Spleen (tissue), 11 donors: ENCODE measurements at regions not wholly inside any gene's neighbourhood (a gene's known extent, or its start where the extent isn't known, plus 50 kb on each side); places are given as distances from the start of the nearest gene placed in this dataset.

ENCODE experiments used
- DNase-seq: peaks from one replicate; pipeline ENCODE4 v3.0.0-alpha.2; 2020
- H3K27ac ChIP-seq, 8 donors: fragments of 200-600 bp; sonication (generic) in 7 of 8; 1 replicate in 4 of 8; 2 replicates in 4 of 8; pipeline versions ENCODE4 v1.5.0 to v1.8.0; 2016 to 2021; ENCODE audit warnings: inconsistent platforms in 4 of 8, mild to moderate bottlenecking in 4 of 8, moderate library complexity in 1 of 8
- H3K27me3 ChIP-seq, 7 donors: fragments of 200-600 bp; sonication (generic) in 6 of 7; replicated peaks in 1 of 7; 1 replicate in 4 of 7; 2 replicates in 3 of 7; pipeline versions ENCODE4 v1.5.0 to v1.8.0; 2016 to 2021; ENCODE audit warnings: inconsistent platforms in 3 of 7, mild to moderate bottlenecking in 1 of 7
- H3K36me3 ChIP-seq, 6 donors: fragments of 200-600 bp; sonication (generic) in 5 of 6; 1 replicate in 4 of 6; 2 replicates in 2 of 6; pipeline versions ENCODE4 v1.5.0 to v1.8.0; 2016 to 2021; ENCODE audit warnings: inconsistent platforms in 2 of 6
- H3K4me1 ChIP-seq, 6 donors: fragments of 200-600 bp; sonication (generic) in 5 of 6; 1 replicate in 3 of 6; 2 replicates in 3 of 6; pipeline versions ENCODE4 v1.5.0 to v1.8.0; 2016 to 2021; ENCODE audit warnings: inconsistent platforms in 3 of 6
- H3K4me3 ChIP-seq, 8 donors: fragments of 200-600 bp; sonication (generic) in 7 of 8; 1 replicate in 4 of 8; 2 replicates in 4 of 8; pipeline versions ENCODE4 v1.5.0 to v1.8.0; 2016 to 2021; ENCODE audit warnings: inconsistent platforms in 4 of 8, mild to moderate bottlenecking in 4 of 8, moderate library complexity in 2 of 8
- H3K9me3 ChIP-seq, 8 donors: fragments of 200-600 bp; sonication (generic) in 7 of 8; 1 replicate in 4 of 8; 2 replicates in 4 of 8; pipeline versions ENCODE4 v1.5.0 to v1.8.0; 2016 to 2021; ENCODE audit warnings: inconsistent platforms in 4 of 8
- CTCF ChIP-seq, 11 experiments: fragments of 200-600 bp in 7 of 11; fragments of 450-650 bp in 4 of 11; sonication (generic) in 4 of 11; IDR thresholded peaks in 8 of 11; conservative IDR thresholded peaks in 3 of 11; 1 replicate in 7 of 11; 2 replicates in 4 of 11; pipeline versions ENCODE4 v1.4.0 to v1.8.0; 2016 to 2021; ENCODE audit warnings: antibody characterized with exemption in 11 of 11, inconsistent platforms in 4 of 11, mild to moderate bottlenecking in 1 of 11
- POLR2A ChIP-seq, 3 donors: fragments of 450-650 bp; IDR thresholded peaks; one replicate each; pipeline ENCODE4 v1.5.1; 2017; ENCODE audit warnings: antibody characterized with exemption in 3 of 3, mild to moderate bottlenecking in 1 of 3
- POLR2AphosphoS5 ChIP-seq, 3 donors: sonication (generic); formaldehyde crosslinking; IDR thresholded peaks; one replicate each; pipeline ENCODE4 v1.5.1; 2017; ENCODE audit warnings: antibody characterized with exemption in 3 of 3
- WGBS, 5 donors: extraction: QIAGEN DNeasy Blood & Tissue Kit in 3 of 5; methylation state at CpG; one replicate each; pipeline versions ENCODE4 v1.1.5 to v1.1.7; 2013 to 2018; 5-methylcytosine and 5-hydroxymethylcytosine counted together
- intact Hi-C: fragments of 100-400 bp; cut with DNase I; formaldehyde crosslinking; loops from one replicate; pipeline ENCODE4 v1.15.0; 2023; ENCODE audit warnings: low total_unique reads
- donor health status: healthy with polysubstance abuse.
- donor health status: DM: no; HTN: no; CAD: no; lungs with moderate emphysema.
- donor health status: DM: no; HTN: no; CAD: no.
- donor health status: Bipolar disorder and iron deficiency.
- donor health status: healthy.
- donor health status: DM: no; HTN: no; CAD: no.
- donor health status: DM: yes; HTN: yes; CAD: no.

GRCh38 chr2:53485021-53485728 lies 282.4 kb upstream of the CHAC2 start:
- WGBS, 5 donors: 65 to 76% (median 71%) methylated on average over 3 of the region's 3 CpGs
- no peak for TF ChIP-seq CTCF (IDR thresholded peaks at IDR 0.05 in 8 of 11, conservative IDR thresholded peaks at IDR 0.05 in 3 of 11)
- no peak for TF ChIP-seq POLR2A (IDR thresholded peaks at IDR 0.05)
- no peak for TF ChIP-seq POLR2AphosphoS5 (IDR thresholded peaks at IDR 0.05)
- Histone ChIP-seq H3K27ac (no peak overlapping the region), H3K4me1 (no peaks in the 10 kb centered on the region), H3K36me3 (no peaks in the 10 kb centered on the region), H3K27me3 (no peaks in the 10 kb centered on the region), H3K4me3 (no peak overlapping the region), H3K9me3 (peaks cover 0 to 4% (median 0%) of the 10 kb centered on the region in 8 donors)
- intact Hi-C loops: no loop called here
- DNase-seq: no peak

GRCh38 chr2:53484531-53484930 lies 283.1 kb upstream of the CHAC2 start:
- no peak for DNase-seq
- no peaks in the 10 kb centered on the region for H3K4me1 ChIP-seq

GRCh38 chr2:53477517-53477916 lies 290.1 kb upstream of the CHAC2 start:
- Histone ChIP-seq H3K9me3 (no peaks in the 10 kb centered on the region), H3K36me3 (no peaks in the 10 kb centered on the region), H3K4me3 (no peak overlapping the region), H3K27me3 (no peaks in the 10 kb centered on the region), H3K4me1 (no peaks in the 10 kb centered on the region), H3K27ac (no peak overlapping the region)
- intact Hi-C loops: no loop called here
- no peak for DNase-seq
- 7 to 34% (median 30%) methylated on average over 1 of the region's 1 CpG for WGBS, 5 donors
- no peak for TF ChIP-seq CTCF (IDR thresholded peaks at IDR 0.05 in 8 of 11, conservative IDR thresholded peaks at IDR 0.05 in 3 of 11)
- no peak for TF ChIP-seq POLR2A (IDR thresholded peaks at IDR 0.05)
- TF ChIP-seq POLR2AphosphoS5 (IDR thresholded peaks at IDR 0.05): no peak

More at GRCh38 chr2:53484531-53484930, 283.1 kb upstream of the CHAC2 start:
- no peak overlapping the region for H3K4me3 ChIP-seq
- H3K27ac ChIP-seq: no peak overlapping the region
- WGBS, 5 donors: 79 to 91% (median 89%) methylated on average over 4 of the region's 4 CpGs
- intact Hi-C loops: no loop called here
- H3K36me3 ChIP-seq: no peaks in the 10 kb centered on the region
- no peaks in the 10 kb centered on the region for H3K27me3 ChIP-seq
- no peak for TF ChIP-seq CTCF (IDR thresholded peaks at IDR 0.05 in 8 of 11, conservative IDR thresholded peaks at IDR 0.05 in 3 of 11)
- no peak for TF ChIP-seq POLR2AphosphoS5 (IDR thresholded peaks at IDR 0.05)
- TF ChIP-seq POLR2A (IDR thresholded peaks at IDR 0.05): no peak
- peaks cover 0 to 4% (median 0%) of the 10 kb centered on the region in 8 donors for H3K9me3 ChIP-seq

GRCh38 chr2:53476834-53477233 lies 290.8 kb upstream of the CHAC2 start:
- H3K36me3 ChIP-seq: no peaks in the 10 kb centered on the region
- intact Hi-C loops: no loop called here
- TF ChIP-seq POLR2A (IDR thresholded peaks at IDR 0.05): no peak
- TF ChIP-seq CTCF (IDR thresholded peaks at IDR 0.05 in 8 of 11, conservative IDR thresholded peaks at IDR 0.05 in 3 of 11): no peak
- TF ChIP-seq POLR2AphosphoS5 (IDR thresholded peaks at IDR 0.05): no peak
- DNase-seq: no peak
- no peaks in the 10 kb centered on the region for H3K27me3 ChIP-seq
- 91 to 96% (median 95%) methylated on average over 6 of the region's 6 CpGs for WGBS, 5 donors
- no peaks in the 10 kb centered on the region for H3K9me3 ChIP-seq
- H3K4me3 ChIP-seq: no peak overlapping the region
- no peak overlapping the region for H3K27ac ChIP-seq
- no peaks in the 10 kb centered on the region for H3K4me1 ChIP-seq
